Uterus (tissue), 3 donors: ENCODE measurements at regions not wholly inside any gene's neighbourhood (a gene's known extent, or its start where the extent isn't known, plus 50 kb on each side); places are given as distances from the start of the nearest gene placed in this dataset.
"Not testable (repeated sequence)": the region's sequence is repeated elsewhere in the genome, so short reads cannot be mapped to it uniquely, and the experiment has no call there.

Experiments used
- DNase-seq, 2 donors: peaks; one replicate each; pipeline ENCODE4 v3.0.0-alpha.2; 2019 to 2020
- H3K27ac ChIP-seq, 2 donors: fragments of 200-600 bp; sonication (generic); 1 replicate in 1 of 2; 2 replicates in 1 of 2; pipeline ENCODE4 v1.5.1; 2016 to 2018
- H3K27me3 ChIP-seq, 2 donors: fragments of 200-600 bp; sonication (generic); one replicate each; pipeline ENCODE4 v1.5.1; 2018 to 2019; ENCODE audit warnings: control low read depth in 1 of 2
- H3K36me3 ChIP-seq, 2 donors: fragments of 200-600 bp; sonication (generic); one replicate each; pipeline ENCODE4 v1.5.1; 2019; ENCODE audit warnings: control low read depth in 1 of 2
- H3K4me1 ChIP-seq, 2 donors: fragments of 200-600 bp; sonication (generic); one replicate each; pipeline ENCODE4 v1.5.1; 2018 to 2019; ENCODE audit warnings: control low read depth in 1 of 2
- H3K4me3 ChIP-seq, 2 donors: fragments of 200-600 bp; sonication (generic); 1 replicate in 1 of 2; 2 replicates in 1 of 2; pipeline ENCODE4 v1.5.1; 2018 to 2019; ENCODE audit warnings: mild to moderate bottlenecking in 1 of 2
- H3K9me3 ChIP-seq, 2 donors: fragments of 200-600 bp; sonication (generic); one replicate each; pipeline ENCODE4 v1.5.1; 2019; ENCODE audit warnings: control low read depth in 1 of 2
- CTCF ChIP-seq, 4 experiments: fragments of 200-600 bp in 2 of 4; fragments of 450-650 bp in 2 of 4; sonication (generic) in 2 of 4; IDR thresholded peaks; one replicate each; pipeline ENCODE4 v1.5.1; 2016 to 2019; ENCODE audit warnings: antibody characterized with exemption in 4 of 4, mild to moderate bottlenecking in 2 of 4, moderate library complexity in 1 of 4
- POLR2A ChIP-seq, 2 donors: fragments of 450-650 bp; IDR thresholded peaks; one replicate each; pipeline ENCODE4 v1.6.1; 2016; ENCODE audit warnings: antibody characterized with exemption in 2 of 2, mild to moderate bottlenecking in 1 of 2, moderate library complexity in 1 of 2
- intact Hi-C: fragments of 100-400 bp; cut with DNase I; formaldehyde crosslinking; loops from one replicate; pipeline ENCODE4 v1.15.1; 2023; ENCODE audit warnings: low total_unique reads
- donor health status: DM: yes; HTN: yes; CAD: no.

GRCh38 chr7:51817694-51818225 is 501.2 kb upstream of the COBL start:
- H3K36me3 ChIP-seq, result no peaks in the 10 kb centered on the region
- no peak overlapping the region for H3K4me3 ChIP-seq
- H3K27ac ChIP-seq, result no peak overlapping the region
- TF ChIP-seq CTCF (IDR thresholded peaks at IDR 0.05) (no peak), POLR2A (IDR thresholded peaks at IDR 0.05) (no peak)
- H3K9me3 ChIP-seq, result no peaks in the 10 kb centered on the region
- H3K27me3 ChIP-seq, result no peaks in the 10 kb centered on the region
- H3K4me1 ChIP-seq, result no peaks in the 10 kb centered on the region
- intact Hi-C loops, result no loop called here
- no peak for DNase-seq

- H3K36me3 ChIP-seq, DNase-seq, H3K4me3 ChIP-seq, H3K27me3 ChIP-seq, H3K9me3 ChIP-seq, H3K4me1 ChIP-seq, H3K27ac ChIP-seq, intact Hi-C loops: not testable (repeated sequence)
Measured at GRCh38 chr7:51805783-51806431, 489.3 kb upstream of the COBL start.

- Histone ChIP-seq H3K36me3 (no peaks in the 10 kb centered on the region), H3K27me3 (no peaks in the 10 kb centered on the region), H3K9me3 (no peaks in the 10 kb centered on the region), H3K4me3 (no peak overlapping the region), H3K27ac (no peak overlapping the region), H3K4me1 (no peaks in the 10 kb centered on the region)
- no peak for TF ChIP-seq POLR2A (IDR thresholded peaks at IDR 0.05)
- TF ChIP-seq CTCF (IDR thresholded peaks at IDR 0.05), result no peak
- DNase-seq, result no peak
- intact Hi-C loops, result no loop called here
Measured at GRCh38 chr7:51802718-51803117, 486.1 kb upstream of the COBL start.

GRCh38 chr7:51797371-51797770 is 480.8 kb upstream of the COBL start:
- Histone ChIP-seq H3K4me3 (no peak overlapping the region), H3K4me1 (no peaks in the 10 kb centered on the region), H3K9me3 (no peaks in the 10 kb centered on the region), H3K36me3 (no peaks in the 10 kb centered on the region), H3K27ac (no peak overlapping the region), H3K27me3 (no peaks in the 10 kb centered on the region)
- DNase-seq, result no peak
- TF ChIP-seq CTCF (IDR thresholded peaks at IDR 0.05) (no peak), POLR2A (IDR thresholded peaks at IDR 0.05) (no peak)
- intact Hi-C loops, result no loop called here

- no peak for DNase-seq
- H3K27ac ChIP-seq, result no peak overlapping the region
- no peaks in the 10 kb centered on the region for H3K36me3 ChIP-seq
- no peaks in the 10 kb centered on the region for H3K27me3 ChIP-seq
- TF ChIP-seq CTCF (IDR thresholded peaks at IDR 0.05) (no peak), POLR2A (IDR thresholded peaks at IDR 0.05) (no peak)
- H3K4me1 ChIP-seq, result no peaks in the 10 kb centered on the region
- H3K4me3 ChIP-seq, result no peak overlapping the region
- intact Hi-C loops, result no loop called here
- H3K9me3 ChIP-seq, result no peaks in the 10 kb centered on the region
Measured at GRCh38 chr7:51792796-51793195, 476.2 kb upstream of the COBL start.

GRCh38 chr7:51789489-51789888 is 472.9 kb upstream of the COBL start:
- Histone ChIP-seq H3K4me3 (no peak overlapping the region), H3K4me1 (no peaks in the 10 kb centered on the region), H3K27ac (no peak overlapping the region), H3K27me3 (no peaks in the 10 kb centered on the region), H3K9me3 (no peaks in the 10 kb centered on the region), H3K36me3 (no peaks in the 10 kb centered on the region)
- TF ChIP-seq CTCF (IDR thresholded peaks at IDR 0.05) (no peak), POLR2A (IDR thresholded peaks at IDR 0.05) (no peak)
- intact Hi-C loops, result no loop called here
- no peak for DNase-seq
